T-cell (primary cell): ENCODE measurements at regions not wholly inside any gene's neighbourhood (a gene's known extent, or its start where the extent isn't known, plus 50 kb on each side); places are given as distances from the start of the nearest gene placed in this dataset.

ENCODE experiments used
- ATAC-seq, 4 experiments: fragments of 200-7000 bp in 3 of 4; fragments of 150-1000 bp in 1 of 4; cut with Tn5 transposase; replicated peaks in 1 of 4; 1 replicate in 3 of 4; 2 replicates in 1 of 4; pipeline ENCODE4 v1.10.0; 2021; ENCODE audit warnings: moderate library complexity in 3 of 4, mild to moderate bottlenecking in 2 of 4, moderate number of reproducible peaks in 1 of 4
- CTCF ChIA-PET, 2 donors: fragments of 300-600 bp; sonication (Branson Sonifier 250); formaldehyde crosslinking; loops; one replicate each; lab custom pipeline; 2022; ENCODE audit warnings: antibody characterized with exemption in 2 of 2; lab: Charles Lee
- POLR2A ChIA-PET, 2 donors: fragments of 300-600 bp; sonication (Branson Sonifier 250); formaldehyde crosslinking; loops; one replicate each; lab custom pipeline; 2022; ENCODE audit warnings: antibody characterized with exemption in 2 of 2; lab: Charles Lee
- DNase-seq, 35 experiments: peaks; one replicate each; pipeline versions ENCODE4 v3.0.0 to v3.0.0-alpha.2; 2013 to 2023
- H3K27ac ChIP-seq: one replicate; pipeline ENCODE4 v1.5.1; 2013; ENCODE audit warnings: low read length
- H3K27me3 ChIP-seq, 2 experiments: replicated peaks in 1 of 2; 1 replicate in 1 of 2; 2 replicates in 1 of 2; pipeline versions ENCODE4 v1.6.1 to v1.7.0; 2013; ENCODE audit warnings: low read length in 1 of 2, mixed read lengths in 1 of 2; ENCODE audit not compliant: control insufficient read depth in 2 of 2, insufficient read depth in 2 of 2; ENCODE audit errors: extremely low read depth in 1 of 2
- H3K36me3 ChIP-seq, 2 donors: 1 replicate in 1 of 2; 2 replicates in 1 of 2; pipeline versions ENCODE4 v1.6.1 to v1.7.0; 2013; ENCODE audit warnings: low read length in 1 of 2; ENCODE audit not compliant: control insufficient read depth in 2 of 2, insufficient read depth in 1 of 2; ENCODE audit errors: extremely low read depth in 1 of 2
- H3K4me1 ChIP-seq, 2 experiments: 1 replicate in 1 of 2; 2 replicates in 1 of 2; pipeline versions ENCODE4 v1.6.1 to v1.7.0; 2013; ENCODE audit warnings: low read length in 2 of 2, mixed read lengths in 1 of 2; ENCODE audit not compliant: insufficient read depth in 2 of 2, control insufficient read depth in 1 of 2; ENCODE audit errors: extremely low read depth in 1 of 2
- H3K4me3 ChIP-seq, 2 donors: 1 replicate in 1 of 2; 2 replicates in 1 of 2; pipeline versions ENCODE4 v1.5.1 to v1.7.0; 2013; ENCODE audit warnings: mild to moderate bottlenecking in 2 of 2, low read length in 1 of 2, moderate library complexity in 1 of 2; ENCODE audit not compliant: control insufficient read depth in 1 of 2; ENCODE audit errors: extremely low read depth in 1 of 2
- H3K9me3 ChIP-seq: 2 replicates; pipeline ENCODE4 v1.7.0; 2013
- H3K27ac Mint-ChIP-seq, 2 donors: one replicate each; pipeline ENCODE4 v1.8.0; 2020 to 2021; ENCODE audit warnings: mild to moderate bottlenecking in 2 of 2, mixed read lengths in 2 of 2
- H3K27me3 Mint-ChIP-seq, 2 donors: one replicate each; pipeline ENCODE4 v1.8.0; 2021 to 2022; ENCODE audit warnings: mixed read lengths in 2 of 2
- H3K36me3 Mint-ChIP-seq: one replicate; pipeline ENCODE4 v1.8.0; 2021; ENCODE audit warnings: mixed read lengths
- H3K4me1 Mint-ChIP-seq, 3 donors: one replicate each; pipeline ENCODE4 v1.8.0; 2020 to 2022; ENCODE audit warnings: mixed read lengths in 3 of 3, mild to moderate bottlenecking in 1 of 3
- H3K4me3 Mint-ChIP-seq, 3 donors: one replicate each; pipeline ENCODE4 v1.8.0; 2020 to 2022; ENCODE audit warnings: mild to moderate bottlenecking in 3 of 3, mixed read lengths in 3 of 3, moderate library complexity in 3 of 3
- H3K9me3 Mint-ChIP-seq, 3 donors: one replicate each; pipeline ENCODE4 v1.8.0; 2020 to 2022; ENCODE audit warnings: mixed read lengths in 3 of 3
- WGBS: methylation state at CpG from one replicate; pipeline ENCODE4 v1.1.5; 2013; ENCODE audit warnings: missing lambda C conversion rate; ENCODE audit not compliant: insufficient coverage; 5-methylcytosine and 5-hydroxymethylcytosine counted together

GRCh38 chrX:26328608-26329319 is 112.8 kb downstream of the MAGEB5 start:
- no peak overlapping the region for H3K27ac ChIP-seq
- DNase-seq (no peak), ATAC-seq (no peak)
- H3K4me3 ChIP-seq = no peak overlapping the region
- H3K36me3 Mint-ChIP-seq = no peaks in the 10 kb centered on the region
- no peaks in the 10 kb centered on the region for H3K27me3 Mint-ChIP-seq
- H3K4me1 Mint-ChIP-seq = no peaks in the 10 kb centered on the region
- WGBS = no CpG with 5 or more reads among the region's 3 CpGs
- H3K36me3 ChIP-seq = no peaks in the 10 kb centered on the region
- POLR2A ChIA-PET = no interaction called here
- H3K4me3 Mint-ChIP-seq = no peak overlapping the region
- no peaks in the 10 kb centered on the region for H3K4me1 ChIP-seq
- no peaks in the 10 kb centered on the region for H3K27me3 ChIP-seq
- H3K9me3 ChIP-seq = no peaks in the 10 kb centered on the region
- no peak overlapping the region for H3K27ac Mint-ChIP-seq
- no peaks in the 10 kb centered on the region for H3K9me3 Mint-ChIP-seq
- CTCF ChIA-PET = no interaction called here

GRCh38 chrX:26309262-26309661 is 93.3 kb downstream of the MAGEB5 start:
- no peak overlapping the region for H3K4me3 ChIP-seq
- DNase-seq (no peak), ATAC-seq (no peak)
- no peaks in the 10 kb centered on the region for H3K36me3 ChIP-seq
- Mint-ChIP-seq H3K4me3 (no peak overlapping the region), H3K27me3 (peaks cover 0 to 3% of the 10 kb centered on the region in 2 donors), H3K36me3 (no peaks in the 10 kb centered on the region), H3K27ac (no peak overlapping the region), H3K9me3 (peaks cover 0 to 10% (median 0%) of the 10 kb centered on the region in 3 donors), H3K4me1 (no peaks in the 10 kb centered on the region)
- H3K9me3 ChIP-seq = no peaks in the 10 kb centered on the region
- CTCF ChIA-PET = no interaction called here
- POLR2A ChIA-PET = no interaction called here
- H3K27me3 ChIP-seq = no peaks in the 10 kb centered on the region
- no peaks in the 10 kb centered on the region for H3K4me1 ChIP-seq
- no peak overlapping the region for H3K27ac ChIP-seq

DNA sequence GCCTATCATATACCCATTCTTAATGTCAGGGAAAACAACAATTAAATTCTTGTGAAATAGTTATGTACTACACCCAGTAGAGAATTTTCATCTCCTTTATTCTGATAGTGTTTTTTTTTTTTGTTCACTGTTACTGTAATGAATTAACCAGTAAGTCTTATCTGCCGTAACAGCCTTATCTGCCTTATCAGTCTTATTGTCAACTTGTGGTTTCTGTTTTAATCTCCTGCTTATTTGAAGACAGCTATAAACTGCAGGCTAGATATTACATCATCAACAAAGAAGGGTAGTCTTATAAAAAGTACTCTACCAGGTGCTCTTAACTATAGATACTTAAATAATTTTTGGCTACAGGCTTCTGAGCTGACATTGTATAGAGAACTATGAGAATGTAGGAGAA is 79.5 kb downstream of the MAGEB5 start:
- peaks cover 0 to 7% (median 4%) of the 10 kb centered on the region in 3 donors for H3K9me3 Mint-ChIP-seq
- no peak for DNase-seq
- Histone ChIP-seq H3K9me3 (no peaks in the 10 kb centered on the region), H3K36me3 (no peaks in the 10 kb centered on the region), H3K27ac (no peak overlapping the region), H3K4me3 (no peak overlapping the region), H3K27me3 (no peaks in the 10 kb centered on the region), H3K4me1 (no peaks in the 10 kb centered on the region)
- no peaks in the 10 kb centered on the region for H3K4me1 Mint-ChIP-seq
- ChIA-PET POLR2A (no interaction called here), CTCF (interaction anchor here in 1 of 2 donors (0.7 kb wide), 1 partner anchor 254 kb away, joined by 4 read pairs; no protein-coding TSS in a partner anchor)
- no peaks in the 10 kb centered on the region for H3K27me3 Mint-ChIP-seq
- H3K36me3 Mint-ChIP-seq = no peaks in the 10 kb centered on the region
- no peak for ATAC-seq
- no peak overlapping the region for H3K4me3 Mint-ChIP-seq
- no peak overlapping the region for H3K27ac Mint-ChIP-seq
- WGBS = no CpG with 5 or more reads among the region's 1 CpG

- H3K27me3 Mint-ChIP-seq = no peaks in the 10 kb centered on the region
- Histone ChIP-seq H3K36me3 (no peaks in the 10 kb centered on the region), H3K27ac (no peak overlapping the region), H3K27me3 (no peaks in the 10 kb centered on the region), H3K4me1 (no peaks in the 10 kb centered on the region), H3K4me3 (no peak overlapping the region), H3K9me3 (no peaks in the 10 kb centered on the region)
- no peaks in the 10 kb centered on the region for H3K4me1 Mint-ChIP-seq
- no peak overlapping the region for H3K4me3 Mint-ChIP-seq
- WGBS = 87% methylated on average over 6 of the region's 9 CpGs
- CTCF ChIA-PET = no interaction called here
- no peak overlapping the region for H3K27ac Mint-ChIP-seq
- no peak for DNase-seq
- no peak for ATAC-seq
- POLR2A ChIA-PET = no interaction called here
- H3K9me3 Mint-ChIP-seq = peaks cover 0 to 7% (median 6%) of the 10 kb centered on the region in 3 donors
- H3K36me3 Mint-ChIP-seq = no peaks in the 10 kb centered on the region
Measured at GRCh38 chrX:26286836-26287235, 70.9 kb downstream of the MAGEB5 start.
